KMS-11 (cell line): ENCODE measurements at regions not wholly inside any gene's neighbourhood (a gene's known extent, or its start where the extent isn't known, plus 50 kb on each side); places are given as distances from the start of the nearest gene placed in this dataset.

ENCODE experiments used
- H2AFZ ChIP-seq: fragments of 200-600 bp; sonication (generic); 2 replicates; pipeline ENCODE4 v1.6.1; 2016; ENCODE audit warnings: antibody characterized with exemption, mixed run types, low read depth
- H3K27ac ChIP-seq: fragments of 200-600 bp; sonication (generic); 2 replicates; pipeline ENCODE4 v1.6.1; 2016; ENCODE audit warnings: mild to moderate bottlenecking, mixed run types
- H3K27me3 ChIP-seq: fragments of 200-600 bp; sonication (generic); 2 replicates; pipeline ENCODE4 v1.6.1; 2017; ENCODE audit warnings: mild to moderate bottlenecking, low read depth, mixed run types, moderate library complexity; ENCODE audit not compliant: insufficient read depth
- H3K36me3 ChIP-seq: fragments of 200-600 bp; sonication (generic); 2 replicates; pipeline ENCODE4 v1.6.1; 2017; ENCODE audit warnings: mild to moderate bottlenecking, mixed run types; ENCODE audit not compliant: insufficient read depth
- H3K4me1 ChIP-seq: fragments of 200-600 bp; sonication (generic); 2 replicates; pipeline ENCODE4 v1.6.1; 2016; ENCODE audit warnings: mild to moderate bottlenecking, low read depth, mixed run types; ENCODE audit not compliant: poor library complexity, severe bottlenecking
- H3K4me2 ChIP-seq: fragments of 200-600 bp; sonication (generic); 2 replicates; pipeline ENCODE4 v1.7.0; 2016; ENCODE audit warnings: mild to moderate bottlenecking, mixed run types
- H3K4me3 ChIP-seq: fragments of 200-600 bp; sonication (generic); IDR thresholded peaks from 2 replicates; pipeline ENCODE4 v1.6.1; 2017; ENCODE audit warnings: low read depth, low read length, mixed read lengths; ENCODE audit not compliant: insufficient read depth
- H3K79me2 ChIP-seq: fragments of 200-600 bp; sonication (generic); 2 replicates; pipeline ENCODE4 v1.6.1; 2016; ENCODE audit warnings: low read depth, mixed run types; ENCODE audit not compliant: insufficient read depth
- H3K9ac ChIP-seq: fragments of 200-600 bp; sonication (generic); 2 replicates; pipeline ENCODE4 v1.6.1; 2016; ENCODE audit warnings: mild to moderate bottlenecking, mixed run types
- H4K20me1 ChIP-seq: fragments of 200-600 bp; sonication (generic); 2 replicates; pipeline ENCODE4 v1.6.1; 2016; ENCODE audit warnings: mild to moderate bottlenecking, mixed run types; ENCODE audit not compliant: insufficient read depth
- TF ChIP-seq, protein P1 (sequence below): fragments of 200-600 bp; sonication (generic); conservative IDR thresholded peaks from 2 replicates; pipeline ENCODE4 v1.6.1; 2017; ENCODE audit warnings: low read depth, mild to moderate bottlenecking, antibody characterized with exemption, low read length, moderate library complexity, mixed read lengths

- Histone ChIP-seq H3K36me3 (no peaks in the 10 kb centered on the region), H3K27me3 (no peaks in the 10 kb centered on the region), H3K4me3 (no peak overlapping the region), H3K4me1 (peaks cover 28% of the 10 kb centered on the region), H3K4me2 (no peak overlapping the region), H2AFZ (no peak overlapping the region), H4K20me1 (no peaks in the 10 kb centered on the region), H3K9ac (no peak overlapping the region), H3K79me2 (peaks cover 6% of the 10 kb centered on the region; the same call in 1 of the 2 replicates), H3K27ac (no peak overlapping the region)
- TF ChIP-seq, protein P1, sequence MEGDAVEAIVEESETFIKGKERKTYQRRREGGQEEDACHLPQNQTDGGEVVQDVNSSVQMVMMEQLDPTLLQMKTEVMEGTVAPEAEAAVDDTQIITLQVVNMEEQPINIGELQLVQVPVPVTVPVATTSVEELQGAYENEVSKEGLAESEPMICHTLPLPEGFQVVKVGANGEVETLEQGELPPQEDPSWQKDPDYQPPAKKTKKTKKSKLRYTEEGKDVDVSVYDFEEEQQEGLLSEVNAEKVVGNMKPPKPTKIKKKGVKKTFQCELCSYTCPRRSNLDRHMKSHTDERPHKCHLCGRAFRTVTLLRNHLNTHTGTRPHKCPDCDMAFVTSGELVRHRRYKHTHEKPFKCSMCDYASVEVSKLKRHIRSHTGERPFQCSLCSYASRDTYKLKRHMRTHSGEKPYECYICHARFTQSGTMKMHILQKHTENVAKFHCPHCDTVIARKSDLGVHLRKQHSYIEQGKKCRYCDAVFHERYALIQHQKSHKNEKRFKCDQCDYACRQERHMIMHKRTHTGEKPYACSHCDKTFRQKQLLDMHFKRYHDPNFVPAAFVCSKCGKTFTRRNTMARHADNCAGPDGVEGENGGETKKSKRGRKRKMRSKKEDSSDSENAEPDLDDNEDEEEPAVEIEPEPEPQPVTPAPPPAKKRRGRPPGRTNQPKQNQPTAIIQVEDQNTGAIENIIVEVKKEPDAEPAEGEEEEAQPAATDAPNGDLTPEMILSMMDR, result no peak
These were observed 164.0 kb upstream of the E2F8 start for GRCh38 chr11:19404787-19405186.

DNA sequence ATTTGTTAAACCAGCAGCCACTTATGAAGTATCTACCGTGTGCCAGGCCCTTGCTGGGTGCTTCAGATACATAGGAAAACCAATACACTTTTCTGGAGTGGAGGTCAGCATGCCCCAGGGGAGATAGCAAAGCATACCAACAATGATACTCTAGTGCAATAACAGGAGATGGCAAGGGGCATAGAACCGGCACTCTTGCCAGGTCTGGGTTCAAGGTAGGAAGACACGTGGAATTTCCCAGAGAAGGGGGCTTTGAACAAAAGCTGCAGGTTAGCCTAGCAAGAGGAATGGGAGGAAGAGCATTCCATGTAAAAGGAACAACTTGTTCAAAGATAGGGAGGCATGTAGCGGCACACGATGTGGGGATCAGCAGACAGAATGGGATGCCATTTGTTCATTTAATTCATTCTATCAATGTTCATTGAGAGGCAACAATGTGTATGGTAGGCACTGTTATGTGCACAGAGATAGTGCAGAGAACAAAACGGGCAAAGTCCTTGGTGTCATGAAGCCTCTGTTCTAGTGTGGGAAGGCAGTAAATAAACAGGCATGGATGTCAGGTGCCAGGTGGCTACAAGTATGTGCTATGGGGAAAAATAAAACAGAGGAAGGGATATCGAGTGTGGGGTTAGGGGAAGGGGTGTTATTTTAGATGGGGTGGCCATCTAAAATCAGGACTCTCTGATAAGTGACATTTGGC is 162.6 kb upstream of the E2F8 start:
- no peaks in the 10 kb centered on the region for H3K36me3 ChIP-seq
- H3K4me2 ChIP-seq, result no peak overlapping the region
- H3K79me2 ChIP-seq, result peaks cover 5% of the 10 kb centered on the region; the same call in 1 of the 2 replicates
- H3K27ac ChIP-seq, result no peak overlapping the region
- no peak overlapping the region for H3K9ac ChIP-seq
- no peak overlapping the region for H2AFZ ChIP-seq
- H3K4me3 ChIP-seq, result no peak overlapping the region
- H4K20me1 ChIP-seq, result no peaks in the 10 kb centered on the region
- H3K27me3 ChIP-seq, result no peaks in the 10 kb centered on the region
- H3K4me1 ChIP-seq, result peaks cover 30% of the 10 kb centered on the region
- TF ChIP-seq, protein P1, result no peak

GRCh38 chr11:19400296-19400695 is 159.6 kb upstream of the E2F8 start:
- no peak overlapping the region for H3K27ac ChIP-seq

GRCh38 chr11:19398772-19399527 is 158.2 kb upstream of the E2F8 start:
- H3K4me2 ChIP-seq, result peak overlapping the region; percentile 62

More at GRCh38 chr11:19400296-19400695, 159.6 kb upstream of the E2F8 start:
- no peaks in the 10 kb centered on the region for H3K27me3 ChIP-seq
- TF ChIP-seq, protein P1, result no peak
- H3K4me2 ChIP-seq, result no peak overlapping the region
- no peak overlapping the region for H3K9ac ChIP-seq
- peaks cover 43% of the 10 kb centered on the region for H3K4me1 ChIP-seq
- H3K4me3 ChIP-seq, result no peak overlapping the region
- no peaks in the 10 kb centered on the region for H4K20me1 ChIP-seq
- H3K36me3 ChIP-seq, result no peaks in the 10 kb centered on the region
- H3K79me2 ChIP-seq, result peaks cover 5% of the 10 kb centered on the region; the same call in 1 of the 2 replicates
- no peak overlapping the region for H2AFZ ChIP-seq

More at GRCh38 chr11:19398772-19399527, 158.2 kb upstream of the E2F8 start:
- no peak overlapping the region for H2AFZ ChIP-seq
- peaks cover 5% of the 10 kb centered on the region; the same call in 1 of the 2 replicates for H3K79me2 ChIP-seq
- H4K20me1 ChIP-seq, result no peaks in the 10 kb centered on the region
- H3K9ac ChIP-seq, result no peak overlapping the region
- peak overlapping the region; percentile 44; the same call in 1 of the 2 replicates for H3K27ac ChIP-seq
- no peaks in the 10 kb centered on the region for H3K36me3 ChIP-seq
- no peaks in the 10 kb centered on the region for H3K27me3 ChIP-seq
- TF ChIP-seq, protein P1, result no peak
- H3K4me3 ChIP-seq, result no peak overlapping the region
- H3K4me1 ChIP-seq, result peaks cover 51% of the 10 kb centered on the region
